Tibial nerve (tissue), 4 donors: ENCODE measurements at regions not wholly inside any gene's neighbourhood (a gene's known extent, or its start where the extent isn't known, plus 50 kb on each side); places are given as distances from the start of the nearest gene placed in this dataset.

Source experiments
- CTCF ChIP-seq, 5 experiments: fragments of 200-600 bp in 3 of 5; fragments of 450-650 bp in 2 of 5; sonication (generic) in 3 of 5; IDR thresholded peaks; one replicate each; pipeline ENCODE4 v1.5.1; 2016 to 2019; ENCODE audit warnings: antibody characterized with exemption in 5 of 5, mild to moderate bottlenecking in 3 of 5, moderate library complexity in 2 of 5
- EP300 ChIP-seq, 2 donors: sonication (generic); formaldehyde crosslinking; IDR thresholded peaks; one replicate each; pipeline ENCODE4 v1.6.1; 2017; ENCODE audit warnings: antibody characterized with exemption in 2 of 2, mild to moderate bottlenecking in 1 of 2
- POLR2A ChIP-seq, 2 donors: fragments of 450-650 bp; IDR thresholded peaks; one replicate each; pipeline ENCODE4 v1.6.1; 2017; ENCODE audit warnings: antibody characterized with exemption in 2 of 2, mild to moderate bottlenecking in 2 of 2, moderate library complexity in 2 of 2

GRCh38 chr6:8872589-8872988 lies 437.2 kb upstream of the SLC35B3 start:
- TF ChIP-seq CTCF (IDR thresholded peaks at IDR 0.05) (no peak), POLR2A (IDR thresholded peaks at IDR 0.05) (no peak), EP300 (IDR thresholded peaks at IDR 0.05) (no peak)
